CD14-positive monocyte (primary cell): ENCODE measurements at regions not wholly inside any gene's neighbourhood (a gene's known extent, or its start where the extent isn't known, plus 50 kb on each side); places are given as distances from the start of the nearest gene placed in this dataset.

Experiments used
- DNase-seq, 3 donors: peaks; one replicate each; pipeline ENCODE4 v3.0.0-alpha.2; 2011 to 2022
- H2AFZ ChIP-seq: 2 replicates; pipeline ENCODE4 v1.6.0; 2012; ENCODE audit warnings: mild to moderate bottlenecking, low read depth, low read length, inconsistent platforms; ENCODE audit not compliant: insufficient read depth, poor library complexity, severe bottlenecking
- H3K27ac ChIP-seq, 2 donors: 1 replicate in 1 of 2; 2 replicates in 1 of 2; pipeline ENCODE4 v1.5.1; 2012 to 2013; ENCODE audit warnings: low read length in 2 of 2, control low read depth in 1 of 2, inconsistent platforms in 1 of 2, low read depth in 1 of 2, mild to moderate bottlenecking in 1 of 2
- H3K27me3 ChIP-seq, 2 donors: one replicate each; pipeline versions ENCODE4 v1.6.0 to v1.6.1; 2011 to 2013; ENCODE audit warnings: low read length in 2 of 2; ENCODE audit not compliant: control insufficient read depth in 2 of 2, insufficient read depth in 2 of 2
- H3K36me3 ChIP-seq, 2 donors: replicated peaks in 1 of 2; 1 replicate in 1 of 2; 2 replicates in 1 of 2; pipeline versions ENCODE4 v1.5.1 to v1.6.1; 2012 to 2013; ENCODE audit warnings: low read length in 2 of 2, control low read depth in 1 of 2, inconsistent platforms in 1 of 2, mild to moderate bottlenecking in 1 of 2; ENCODE audit not compliant: insufficient read depth in 2 of 2, control insufficient read depth in 1 of 2
- H3K4me1 ChIP-seq, 2 donors: 1 replicate in 1 of 2; 2 replicates in 1 of 2; pipeline versions ENCODE4 v1.5.1 to v1.6.1; 2012 to 2013; ENCODE audit warnings: low read length in 2 of 2, control low read depth in 1 of 2, inconsistent platforms in 1 of 2, mild to moderate bottlenecking in 1 of 2, moderate library complexity in 1 of 2; ENCODE audit not compliant: insufficient read depth in 2 of 2, control insufficient read depth in 1 of 2
- H3K4me2 ChIP-seq: replicated peaks from 2 replicates; pipeline ENCODE3; 2012; ENCODE audit warnings: low read length, moderate library complexity, mild to moderate bottlenecking; ENCODE audit not compliant: poor library complexity, severe bottlenecking; ENCODE audit errors: extremely low read depth
- H3K4me3 ChIP-seq, 3 experiments: fragments of 200-600 bp in 1 of 3; sonication (generic) in 1 of 3; replicated peaks in 1 of 3; 1 replicate in 2 of 3; 2 replicates in 1 of 3; pipeline ENCODE4 v1.5.1; 2011 to 2013; ENCODE audit warnings: low read length in 3 of 3, mild to moderate bottlenecking in 3 of 3, control low read depth in 2 of 3, low read depth in 2 of 3, inconsistent platforms in 1 of 3, moderate library complexity in 1 of 3
- H3K79me2 ChIP-seq: 2 replicates; pipeline ENCODE4 v1.6.0; 2012; ENCODE audit warnings: mild to moderate bottlenecking, control low read depth, inconsistent platforms, low read length, moderate library complexity; ENCODE audit not compliant: insufficient read depth
- H3K9ac ChIP-seq: 2 replicates; pipeline ENCODE4 v1.6.0; 2017; ENCODE audit warnings: low read length, mild to moderate bottlenecking; ENCODE audit not compliant: insufficient read depth, poor library complexity, severe bottlenecking
- H3K9me3 ChIP-seq, 2 donors: replicated peaks in 1 of 2; 1 replicate in 1 of 2; 2 replicates in 1 of 2; pipeline versions ENCODE4 v1.5.1 to v1.6.1; 2012 to 2013; ENCODE audit warnings: low read length in 2 of 2, control low read depth in 1 of 2; ENCODE audit not compliant: control insufficient read depth in 1 of 2, insufficient read depth in 1 of 2
- H4K20me1 ChIP-seq: 2 replicates; pipeline ENCODE4 v1.6.0; 2012; ENCODE audit warnings: mild to moderate bottlenecking, low read length, control low read depth, moderate library complexity; ENCODE audit not compliant: insufficient read depth
- H3K27ac Mint-ChIP-seq, 7 donors: one replicate each; pipeline ENCODE4 v1.8.0; 2020; ENCODE audit warnings: mild to moderate bottlenecking in 7 of 7, mixed read lengths in 7 of 7, moderate library complexity in 6 of 7, inconsistent platforms in 2 of 7
- H3K27me3 Mint-ChIP-seq, 3 donors: one replicate each; pipeline ENCODE4 v1.8.0; 2021 to 2022; ENCODE audit warnings: low read depth in 3 of 3, mild to moderate bottlenecking in 3 of 3, mixed read lengths in 3 of 3, moderate library complexity in 3 of 3, inconsistent platforms in 1 of 3
- H3K36me3 Mint-ChIP-seq, 2 donors: one replicate each; pipeline ENCODE4 v1.8.0; 2020; ENCODE audit warnings: mixed read lengths in 2 of 2, inconsistent platforms in 1 of 2, mild to moderate bottlenecking in 1 of 2
- H3K4me1 Mint-ChIP-seq: one replicate; pipeline ENCODE4 v1.8.0; 2020; ENCODE audit warnings: mild to moderate bottlenecking, mixed read lengths
- H3K4me3 Mint-ChIP-seq, 2 donors: one replicate each; pipeline ENCODE4 v1.8.0; 2020; ENCODE audit warnings: mild to moderate bottlenecking in 2 of 2, mixed read lengths in 2 of 2, moderate library complexity in 1 of 2
- H3K9me3 Mint-ChIP-seq, 7 donors: one replicate each; pipeline ENCODE4 v1.8.0; 2020 to 2022; ENCODE audit warnings: mixed read lengths in 7 of 7, mild to moderate bottlenecking in 6 of 7, moderate library complexity in 6 of 7, inconsistent platforms in 2 of 7
- WGBS: methylation state at CpG from one replicate; pipeline ENCODE4 v1.1.5; 2013; ENCODE audit warnings: missing lambda C conversion rate; ENCODE audit not compliant: insufficient coverage; 5-methylcytosine and 5-hydroxymethylcytosine counted together
- intact Hi-C, 2 donors: fragments of 100-400 bp; cut with micrococcal nuclease; formaldehyde crosslinking; loops; one replicate each; pipeline versions ENCODE4 v1.15.0 to v1.15.1; 2023
- TF ChIP-seq, protein P1 (sequence below): fragments of 200-600 bp; IDR thresholded peaks from one replicate; pipeline ENCODE4 v1.8.0; 2022; ENCODE audit warnings: antibody characterized with exemption, mild to moderate bottlenecking

GRCh38 chr16:66044556-66044955 is 321.9 kb upstream of the CDH5 start:
- no peak overlapping the region for H2AFZ ChIP-seq
- TF ChIP-seq, protein P1, sequence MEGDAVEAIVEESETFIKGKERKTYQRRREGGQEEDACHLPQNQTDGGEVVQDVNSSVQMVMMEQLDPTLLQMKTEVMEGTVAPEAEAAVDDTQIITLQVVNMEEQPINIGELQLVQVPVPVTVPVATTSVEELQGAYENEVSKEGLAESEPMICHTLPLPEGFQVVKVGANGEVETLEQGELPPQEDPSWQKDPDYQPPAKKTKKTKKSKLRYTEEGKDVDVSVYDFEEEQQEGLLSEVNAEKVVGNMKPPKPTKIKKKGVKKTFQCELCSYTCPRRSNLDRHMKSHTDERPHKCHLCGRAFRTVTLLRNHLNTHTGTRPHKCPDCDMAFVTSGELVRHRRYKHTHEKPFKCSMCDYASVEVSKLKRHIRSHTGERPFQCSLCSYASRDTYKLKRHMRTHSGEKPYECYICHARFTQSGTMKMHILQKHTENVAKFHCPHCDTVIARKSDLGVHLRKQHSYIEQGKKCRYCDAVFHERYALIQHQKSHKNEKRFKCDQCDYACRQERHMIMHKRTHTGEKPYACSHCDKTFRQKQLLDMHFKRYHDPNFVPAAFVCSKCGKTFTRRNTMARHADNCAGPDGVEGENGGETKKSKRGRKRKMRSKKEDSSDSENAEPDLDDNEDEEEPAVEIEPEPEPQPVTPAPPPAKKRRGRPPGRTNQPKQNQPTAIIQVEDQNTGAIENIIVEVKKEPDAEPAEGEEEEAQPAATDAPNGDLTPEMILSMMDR = no peak
- H3K9ac ChIP-seq = no peak overlapping the region
- Mint-ChIP-seq H3K9me3 (peaks cover 0 to 4% (median 0%) of the 10 kb centered on the region in 7 donors), H3K27me3 (peaks cover 3 to 9% (median 8%) of the 10 kb centered on the region in 3 donors), H3K4me3 (no peak overlapping the region), H3K36me3 (no peaks in the 10 kb centered on the region), H3K27ac (no peak overlapping the region), H3K4me1 (no peaks in the 10 kb centered on the region)
- 83% methylated on average over 1 of the region's 2 CpGs for WGBS
- intact Hi-C loops = no loop called here
- no peak overlapping the region for H3K4me3 ChIP-seq
- no peaks in the 10 kb centered on the region for H3K4me1 ChIP-seq
- no peaks in the 10 kb centered on the region for H3K79me2 ChIP-seq
- H3K27ac ChIP-seq = no peak overlapping the region
- H4K20me1 ChIP-seq = no peaks in the 10 kb centered on the region
- H3K9me3 ChIP-seq = no peaks in the 10 kb centered on the region
- DNase-seq = no peak
- H3K27me3 ChIP-seq = peaks cover 2 to 8% of the 10 kb centered on the region in 2 donors
- H3K4me2 ChIP-seq = no peak overlapping the region
- no peaks in the 10 kb centered on the region for H3K36me3 ChIP-seq

- Mint-ChIP-seq H3K4me1 (no peaks in the 10 kb centered on the region), H3K4me3 (no peak overlapping the region), H3K9me3 (peaks cover 0 to 2% (median 0%) of the 10 kb centered on the region in 7 donors), H3K27me3 (peaks cover 4 to 8% (median 7%) of the 10 kb centered on the region in 3 donors), H3K27ac (no peak overlapping the region), H3K36me3 (no peaks in the 10 kb centered on the region)
- no peak overlapping the region for H3K4me2 ChIP-seq
- no peak overlapping the region for H3K27ac ChIP-seq
- no peak overlapping the region for H3K9ac ChIP-seq
- DNase-seq = no peak
- H3K9me3 ChIP-seq = no peaks in the 10 kb centered on the region
- H2AFZ ChIP-seq = no peak overlapping the region
- no peak overlapping the region for H3K4me3 ChIP-seq
- H3K79me2 ChIP-seq = no peaks in the 10 kb centered on the region
- H4K20me1 ChIP-seq = no peaks in the 10 kb centered on the region
- no peaks in the 10 kb centered on the region for H3K4me1 ChIP-seq
- no peaks in the 10 kb centered on the region for H3K36me3 ChIP-seq
- TF ChIP-seq, protein P1 = no peak
- peaks cover 0 to 8% of the 10 kb centered on the region in 2 donors for H3K27me3 ChIP-seq
- WGBS = no CpG with 5 or more reads among the region's 3 CpGs
- intact Hi-C loops = no loop called here
Observed at GRCh38 chr16:66044089-66044488, 322.4 kb upstream of the CDH5 start.
